DOHH2 (cell line): ENCODE measurements at regions not wholly inside any gene's neighbourhood (a gene's known extent, or its start where the extent isn't known, plus 50 kb on each side); places are given as distances from the start of the nearest gene placed in this dataset.

Experiments used
- H3F3A ChIP-seq: fragments of 200-600 bp; sonication (generic), shearing (Covaris generic); 2 replicates; pipeline ENCODE4 v1.6.0; 2016; ENCODE audit warnings: antibody characterized with exemption, mild to moderate bottlenecking; ENCODE audit not compliant: control insufficient read depth, insufficient read depth
- H3K27ac ChIP-seq: fragments of 200-600 bp; sonication (generic); 2 replicates; pipeline ENCODE4 v1.5.1; 2014; ENCODE audit warnings: low read depth, mild to moderate bottlenecking, low read length, moderate library complexity
- H3K27me3 ChIP-seq: fragments of 200-600 bp; sonication (generic); 2 replicates; pipeline ENCODE4 v1.6.1; 2014; ENCODE audit warnings: mild to moderate bottlenecking, low read length, mixed read lengths; ENCODE audit not compliant: control insufficient read depth
- H3K36me3 ChIP-seq: fragments of 200-600 bp; sonication (generic); 2 replicates; pipeline ENCODE4 v1.6.1; 2014; ENCODE audit warnings: mild to moderate bottlenecking, low read length, moderate library complexity, mixed read lengths; ENCODE audit not compliant: control insufficient read depth
- H3K4me1 ChIP-seq: fragments of 200-600 bp; sonication (generic); 2 replicates; pipeline ENCODE4 v1.6.1; 2014; ENCODE audit warnings: mild to moderate bottlenecking, low read length, mixed read lengths; ENCODE audit not compliant: control insufficient read depth
- H3K4me2 ChIP-seq: fragments of 200-600 bp; sonication (generic); 2 replicates; pipeline ENCODE4 v1.6.0; 2014; ENCODE audit warnings: mild to moderate bottlenecking, low read length, moderate library complexity
- H3K4me3 ChIP-seq: fragments of 200-600 bp; sonication (generic); 2 replicates; pipeline ENCODE4 v1.5.1; 2014; ENCODE audit warnings: mild to moderate bottlenecking, low read length, mixed read lengths
- H3K79me2 ChIP-seq: fragments of 200-600 bp; sonication (generic); 2 replicates; pipeline ENCODE4 v1.6.1; 2014; ENCODE audit warnings: mild to moderate bottlenecking, low read length, mixed read lengths; ENCODE audit not compliant: control insufficient read depth
- H3K9me2 ChIP-seq: fragments of 200-600 bp; sonication (generic); replicated peaks from 2 replicates; pipeline ENCODE4 v1.6.1; 2014; ENCODE audit warnings: mild to moderate bottlenecking, low read length, mixed read lengths; ENCODE audit not compliant: control insufficient read depth
- H3K9me3 ChIP-seq: fragments of 200-600 bp; sonication (generic); 2 replicates; pipeline ENCODE4 v1.6.1; 2014; ENCODE audit warnings: antibody characterized with exemption, low read length, mixed read lengths; ENCODE audit not compliant: control insufficient read depth, insufficient read depth
- H4K20me1 ChIP-seq: fragments of 200-600 bp; sonication (generic); 2 replicates; pipeline ENCODE4 v1.6.0; 2014; ENCODE audit warnings: low read depth, mild to moderate bottlenecking, antibody characterized with exemption, low read length, moderate library complexity; ENCODE audit not compliant: control insufficient read depth, insufficient read depth
- EZH2phosphoT487 ChIP-seq: fragments of 200-600 bp; sonication (generic); IDR thresholded peaks from 2 replicates; pipeline ENCODE4 v1.6.1; 2017; ENCODE audit warnings: borderline replicate concordance, mild to moderate bottlenecking, antibody characterized with exemption, low read length, moderate library complexity, mixed read lengths
- TF ChIP-seq, protein P1 (sequence below): fragments of 200-600 bp; sonication (generic); IDR thresholded peaks from one replicate; pipeline ENCODE4 v1.5.1; 2014; ENCODE audit warnings: antibody characterized with exemption, mild to moderate bottlenecking, low read depth, low read length; ENCODE audit not compliant: poor library complexity, severe bottlenecking

DNA sequence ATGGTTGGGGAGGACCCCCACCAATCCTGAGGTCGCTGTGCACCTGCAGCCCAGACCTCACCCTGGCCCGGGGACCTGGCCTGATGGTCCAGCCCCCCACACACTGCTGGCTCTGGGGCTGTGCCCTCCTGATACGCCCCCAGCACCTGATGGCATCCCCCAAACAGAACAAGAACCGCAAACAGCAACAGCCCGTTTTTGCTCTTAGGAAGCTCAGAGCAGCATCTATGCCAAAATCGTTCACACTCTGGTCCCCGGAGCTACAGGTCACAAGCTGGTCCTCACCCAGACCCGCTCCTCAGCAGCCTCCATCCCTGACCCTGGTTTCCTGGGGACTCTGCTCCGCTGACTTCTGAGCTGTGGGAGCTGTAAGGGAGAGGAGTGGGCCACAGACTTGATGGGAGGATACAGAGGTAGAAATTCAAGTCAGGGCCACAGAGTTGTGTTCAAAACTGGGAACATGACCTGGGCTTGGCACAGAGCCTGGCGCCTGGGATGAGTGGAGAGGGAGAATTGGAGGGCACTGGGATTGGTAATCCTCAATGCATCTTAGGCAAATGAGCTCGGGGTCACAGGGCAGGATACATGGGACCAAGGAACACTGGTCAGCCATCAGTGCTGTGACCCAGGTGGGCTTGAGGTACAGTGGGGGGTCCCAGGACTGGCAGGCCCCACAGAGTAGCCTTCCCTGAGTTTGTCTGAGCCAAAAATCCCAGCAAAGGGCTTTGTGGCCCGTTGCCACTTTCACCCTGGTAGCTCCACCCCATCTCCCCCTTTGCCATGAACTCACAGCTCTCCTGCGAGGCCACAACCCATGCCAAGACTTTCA, 170.9 kb upstream of the RTL1 start:
- no peak overlapping the region for H3K27ac ChIP-seq
- H3K36me3 ChIP-seq, result no peaks in the 10 kb centered on the region
- H3K27me3 ChIP-seq, result peaks cover 18% of the 10 kb centered on the region
- TF ChIP-seq, protein P1, sequence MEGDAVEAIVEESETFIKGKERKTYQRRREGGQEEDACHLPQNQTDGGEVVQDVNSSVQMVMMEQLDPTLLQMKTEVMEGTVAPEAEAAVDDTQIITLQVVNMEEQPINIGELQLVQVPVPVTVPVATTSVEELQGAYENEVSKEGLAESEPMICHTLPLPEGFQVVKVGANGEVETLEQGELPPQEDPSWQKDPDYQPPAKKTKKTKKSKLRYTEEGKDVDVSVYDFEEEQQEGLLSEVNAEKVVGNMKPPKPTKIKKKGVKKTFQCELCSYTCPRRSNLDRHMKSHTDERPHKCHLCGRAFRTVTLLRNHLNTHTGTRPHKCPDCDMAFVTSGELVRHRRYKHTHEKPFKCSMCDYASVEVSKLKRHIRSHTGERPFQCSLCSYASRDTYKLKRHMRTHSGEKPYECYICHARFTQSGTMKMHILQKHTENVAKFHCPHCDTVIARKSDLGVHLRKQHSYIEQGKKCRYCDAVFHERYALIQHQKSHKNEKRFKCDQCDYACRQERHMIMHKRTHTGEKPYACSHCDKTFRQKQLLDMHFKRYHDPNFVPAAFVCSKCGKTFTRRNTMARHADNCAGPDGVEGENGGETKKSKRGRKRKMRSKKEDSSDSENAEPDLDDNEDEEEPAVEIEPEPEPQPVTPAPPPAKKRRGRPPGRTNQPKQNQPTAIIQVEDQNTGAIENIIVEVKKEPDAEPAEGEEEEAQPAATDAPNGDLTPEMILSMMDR, result no peak
- no peak for TF ChIP-seq EZH2phosphoT487
- H3K4me1 ChIP-seq, result no peaks in the 10 kb centered on the region
- no peaks in the 10 kb centered on the region for H3K79me2 ChIP-seq
- H3K4me3 ChIP-seq, result no peak overlapping the region
- no peak overlapping the region for H3K4me2 ChIP-seq
- no peaks in the 10 kb centered on the region for H3K9me3 ChIP-seq
- no peaks in the 10 kb centered on the region for H4K20me1 ChIP-seq
- no peaks in the 10 kb centered on the region for H3K9me2 ChIP-seq
- H3F3A ChIP-seq, result no peaks in the 10 kb centered on the region

DNA sequence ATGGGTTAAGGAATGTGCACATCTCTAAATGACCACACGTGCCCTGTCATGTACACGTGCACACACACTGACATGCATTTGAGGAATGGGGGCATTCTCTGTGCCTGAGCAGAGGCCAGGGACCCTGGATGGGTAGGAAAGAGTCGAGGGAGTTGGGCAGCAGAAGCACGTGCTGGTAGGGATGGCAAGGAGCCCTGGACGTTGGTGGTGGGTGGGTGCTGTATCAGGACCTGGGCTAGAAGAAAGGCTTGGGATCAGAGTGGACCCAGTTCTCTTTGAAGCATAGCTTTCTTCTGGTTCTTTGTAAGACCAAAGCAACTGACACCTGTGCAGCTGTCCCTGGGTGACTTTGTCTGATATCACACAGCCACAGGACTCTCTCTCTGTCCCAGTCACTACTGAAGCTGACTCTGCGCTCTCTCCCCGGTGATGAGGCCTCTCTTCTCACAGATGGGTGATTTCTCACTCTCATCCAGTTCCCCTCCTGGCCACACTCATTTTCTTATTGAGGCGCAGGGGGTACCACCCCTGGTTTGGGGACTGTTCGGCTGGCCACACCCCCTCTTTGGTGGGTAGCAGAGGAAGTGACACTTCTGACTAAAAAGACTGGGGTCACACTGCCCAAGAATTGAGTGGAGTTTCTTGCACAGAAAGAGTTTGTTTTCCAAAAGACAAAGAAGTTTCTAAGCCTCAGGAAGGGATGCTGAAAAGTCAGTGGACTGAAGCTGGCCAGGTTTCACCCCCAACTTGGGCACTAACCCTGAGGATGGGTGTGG, 171.7 kb upstream of the RTL1 start:
- H3K79me2 ChIP-seq, result no peaks in the 10 kb centered on the region
- H3K4me1 ChIP-seq, result no peaks in the 10 kb centered on the region
- H4K20me1 ChIP-seq, result no peaks in the 10 kb centered on the region
- H3K27ac ChIP-seq, result no peak overlapping the region
- TF ChIP-seq, protein P1, result no peak
- TF ChIP-seq EZH2phosphoT487, result no peak
- H3K27me3 ChIP-seq, result peaks cover 18% of the 10 kb centered on the region
- H3K9me3 ChIP-seq, result no peaks in the 10 kb centered on the region
- H3K4me3 ChIP-seq, result no peak overlapping the region
- H3K36me3 ChIP-seq, result no peaks in the 10 kb centered on the region
- H3K4me2 ChIP-seq, result no peak overlapping the region
- H3F3A ChIP-seq, result no peaks in the 10 kb centered on the region
- no peaks in the 10 kb centered on the region for H3K9me2 ChIP-seq

DNA sequence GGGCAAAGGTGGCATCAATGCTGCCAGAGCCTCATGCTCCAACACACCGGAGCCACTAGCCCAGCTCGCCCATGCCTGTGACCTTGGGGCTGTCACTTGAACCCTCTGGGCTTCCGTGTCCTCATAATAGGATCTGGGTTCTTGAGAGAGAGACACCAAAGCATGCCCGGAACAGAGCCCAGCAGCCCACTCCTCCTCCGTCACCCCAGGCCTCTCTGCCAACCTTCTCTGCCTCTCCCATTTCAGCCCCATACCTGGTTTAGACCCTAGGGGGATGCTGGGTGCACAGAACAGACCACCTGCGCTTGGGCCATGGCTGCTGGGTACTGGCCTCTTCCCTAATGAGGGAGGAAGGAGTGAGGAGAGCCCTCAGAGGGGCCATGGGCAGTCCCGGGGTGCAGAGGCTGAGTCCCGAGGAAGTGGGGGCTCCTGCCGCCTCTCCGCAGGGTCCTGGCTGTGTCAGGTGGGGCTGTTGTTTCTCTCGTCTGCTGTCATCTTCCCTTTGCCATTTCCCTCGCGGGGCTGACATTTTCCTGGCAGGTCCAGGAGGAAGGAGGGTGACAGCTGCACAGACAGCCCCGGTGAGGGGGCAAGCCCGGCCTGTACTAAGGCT, 172.4 kb upstream of the RTL1 start:
- no peaks in the 10 kb centered on the region for H3K9me3 ChIP-seq
- no peak for TF ChIP-seq EZH2phosphoT487
- TF ChIP-seq, protein P1, result no peak
- H3K36me3 ChIP-seq, result no peaks in the 10 kb centered on the region
- no peaks in the 10 kb centered on the region for H3K9me2 ChIP-seq
- no peaks in the 10 kb centered on the region for H3F3A ChIP-seq
- no peak overlapping the region for H3K4me3 ChIP-seq
- no peaks in the 10 kb centered on the region for H3K4me1 ChIP-seq
- no peak overlapping the region for H3K4me2 ChIP-seq
- H4K20me1 ChIP-seq, result no peaks in the 10 kb centered on the region
- H3K27me3 ChIP-seq, result peaks cover 18% of the 10 kb centered on the region
- H3K27ac ChIP-seq, result no peak overlapping the region
- H3K79me2 ChIP-seq, result no peaks in the 10 kb centered on the region
